NCI-H2107 treated with DMSO at 0.1 percent for 48 hours (cell line): ENCODE measurements at regions not wholly inside any gene's neighbourhood (a gene's known extent, or its start where the extent isn't known, plus 50 kb on each side); places are given as distances from the start of the nearest gene placed in this dataset.
A peak's percentile ranks its signal among the peaks of the same experiment; 100 is the strongest.

Experiments
- DNase-seq: peaks from one replicate; lab custom pipeline; 2025; ENCODE audit not compliant: unreplicated experiment; lab: John Stamatoyannopoulos, UW

- DNase-seq: no peak
Measured at GRCh38 chr22:49034836-49035817, 792.5 kb downstream of the BRD1 start.

GRCh38 chr22:49033616-49034015 is 794.1 kb downstream of the BRD1 start:
- no peak for DNase-seq

GRCh38 chr22:49032821-49033220 is 794.9 kb downstream of the BRD1 start:
- DNase-seq: no peak

GRCh38 chr22:49031746-49032330 is 795.8 kb downstream of the BRD1 start:
- DNase-seq: no peak

- no peak for DNase-seq
Measured at GRCh38 chr22:49028111-49028510, 799.6 kb downstream of the BRD1 start.

GRCh38 chr22:49027368-49027670 is 800.4 kb downstream of the BRD1 start:
- DNase-seq: no peak

GRCh38 chr22:49026494-49027367 is 800.9 kb downstream of the BRD1 start:
- peak; percentile 10 for DNase-seq

- DNase-seq: peak; percentile 14
Measured at GRCh38 chr22:49025791-49026493, 801.7 kb downstream of the BRD1 start.

GRCh38 chr22:49024775-49025440 is 802.8 kb downstream of the BRD1 start:
- peak; percentile 44 for DNase-seq

GRCh38 chr22:49023879-49024774 is 803.5 kb downstream of the BRD1 start:
- DNase-seq: peak; percentile 34

GRCh38 chr22:49023161-49023878 is 804.4 kb downstream of the BRD1 start:
- DNase-seq: no peak

GRCh38 chr22:49022816-49023160 is 804.9 kb downstream of the BRD1 start:
- no peak for DNase-seq

GRCh38 chr22:49021926-49022815 is 805.5 kb downstream of the BRD1 start:
- no peak for DNase-seq

GRCh38 chr22:49021131-49021925 is 806.3 kb downstream of the BRD1 start:
- no peak for DNase-seq

- DNase-seq: no peak
Measured at GRCh38 chr22:49019737-49020713, 807.6 kb downstream of the BRD1 start.

GRCh38 chr22:49018601-49019000 is 809.1 kb downstream of the BRD1 start:
- DNase-seq: no peak
